MV-4-11 (cell line): ENCODE measurements at regions not wholly inside any gene's neighbourhood (a gene's known extent, or its start where the extent isn't known, plus 50 kb on each side); places are given as distances from the start of the nearest gene placed in this dataset.
"Not testable (repeated sequence)": the region's sequence is repeated elsewhere in the genome, so short reads cannot be mapped to it uniquely, and the experiment has no call there.

Experiments used
- DNase-seq: peaks from one replicate; lab custom pipeline; 2025; lab: John Stamatoyannopoulos, UW

DNA sequence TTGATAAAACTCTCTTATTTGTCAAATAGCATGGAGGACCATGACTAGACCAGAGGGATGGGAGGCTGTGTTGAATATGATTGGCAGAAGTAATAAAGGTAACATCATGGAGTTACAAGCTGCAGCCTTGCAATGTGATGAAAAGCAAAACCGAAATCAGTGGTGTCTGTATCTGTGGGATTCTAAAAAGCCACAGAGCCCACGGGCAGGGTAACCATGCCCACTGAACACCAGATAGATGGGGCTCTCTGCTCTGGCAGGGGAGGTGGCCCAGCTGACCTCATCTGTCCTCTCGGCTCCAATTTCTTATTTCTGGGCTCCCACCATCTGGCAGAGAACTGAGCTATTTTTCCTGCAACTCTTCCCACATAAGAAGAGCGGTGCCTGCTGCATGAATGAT, 1072.2 kb downstream of the GATA3 start:
- DNase-seq: no peak

DNA sequence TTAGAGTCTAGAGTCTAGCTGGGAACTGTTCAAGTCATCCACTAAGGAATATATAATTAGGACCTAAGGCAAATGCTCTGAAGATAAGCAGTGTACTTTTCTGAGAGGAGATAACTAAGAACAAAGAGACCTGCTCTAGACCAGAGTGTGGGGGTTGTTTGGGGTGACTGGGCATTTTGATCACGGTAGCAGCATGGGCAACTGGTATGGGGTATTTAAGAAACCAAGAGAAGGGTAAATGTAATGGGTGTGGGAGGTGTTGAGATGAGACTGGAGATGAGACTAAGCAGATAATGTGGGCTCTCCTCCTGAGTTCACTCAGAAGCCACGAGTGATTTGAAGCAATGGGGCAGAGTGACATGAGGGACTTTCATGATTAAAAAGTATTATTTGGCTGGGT, 1082.9 kb downstream of the GATA3 start:
- DNase-seq: no peak

DNA sequence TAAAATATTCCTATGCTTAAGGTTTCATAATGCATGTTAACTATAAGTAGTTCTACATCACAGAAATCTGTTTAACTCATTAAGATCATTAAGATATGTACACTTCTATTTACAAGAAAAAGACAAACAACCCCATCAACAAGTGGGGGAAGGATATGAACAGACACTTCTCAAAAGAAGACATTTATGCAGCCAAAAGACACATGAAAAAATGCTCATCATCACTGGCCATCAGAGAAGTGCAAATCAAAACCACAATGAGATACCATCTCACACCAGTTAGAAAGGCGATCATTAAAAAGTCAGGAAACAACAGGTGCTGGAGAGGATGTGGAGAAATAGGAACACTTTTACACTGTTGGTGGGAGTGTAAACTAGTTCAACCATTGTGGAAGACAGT, 1084.3 kb downstream of the GATA3 start:
- DNase-seq: not testable (repeated sequence)

DNA sequence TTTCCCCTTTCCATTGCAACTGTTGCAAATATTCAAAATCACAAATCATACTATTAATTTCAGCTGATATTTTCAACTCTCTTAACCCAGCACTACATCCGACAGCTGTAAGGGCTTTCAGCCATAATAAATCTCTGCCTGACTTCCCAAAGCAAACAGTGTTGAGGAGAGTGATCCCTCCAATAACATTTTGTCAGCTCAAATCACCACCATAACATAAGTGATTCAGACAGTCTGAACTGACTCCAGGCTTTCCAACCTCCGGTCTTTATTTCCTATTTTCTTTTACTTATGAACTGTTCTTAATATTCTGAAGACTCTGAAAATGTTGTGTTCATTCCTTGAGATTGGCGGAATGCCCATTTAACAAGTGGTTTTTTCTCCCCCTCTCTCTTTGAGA, 1085.9 kb downstream of the GATA3 start:
- DNase-seq: no peak

DNA sequence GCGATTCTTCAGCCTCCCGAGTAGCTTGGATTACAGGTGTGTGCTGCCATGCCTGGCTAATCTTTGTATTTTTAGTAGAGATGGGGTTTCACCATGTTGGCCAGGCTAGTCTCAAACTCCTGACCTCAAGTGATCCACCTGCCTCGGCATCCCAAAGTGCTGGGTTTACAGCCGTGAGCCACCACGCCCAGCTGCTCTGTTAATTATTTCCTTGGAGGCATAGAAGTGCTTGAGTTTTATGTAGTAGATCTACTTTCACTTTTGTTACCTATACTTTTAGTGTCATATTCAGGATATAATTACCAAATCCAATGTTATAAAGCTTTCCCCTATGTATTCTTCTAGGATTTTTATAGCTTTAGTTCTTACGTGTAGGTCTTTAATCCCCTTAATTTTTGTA, 1093.0 kb downstream of the GATA3 start:
- no peak for DNase-seq

DNA sequence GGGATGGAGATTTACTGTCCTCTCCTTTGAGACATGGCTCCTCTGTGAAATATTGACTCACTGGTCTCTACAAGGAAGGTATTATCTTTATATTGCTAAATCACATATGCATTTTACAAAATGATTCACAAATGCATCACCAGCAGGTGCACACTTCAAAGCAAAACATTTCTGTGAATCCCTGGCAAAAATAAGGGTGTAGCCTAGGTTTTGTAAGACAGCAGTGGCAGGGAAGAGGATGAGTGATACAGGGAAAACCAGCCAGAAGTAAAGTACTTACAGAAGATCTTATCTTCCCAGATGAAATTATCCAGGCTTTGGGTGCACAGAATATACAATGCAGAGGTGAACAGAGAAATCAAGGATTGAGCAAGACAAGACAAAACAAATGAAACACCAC, 1094.6 kb downstream of the GATA3 start:
- DNase-seq: no peak

DNA sequence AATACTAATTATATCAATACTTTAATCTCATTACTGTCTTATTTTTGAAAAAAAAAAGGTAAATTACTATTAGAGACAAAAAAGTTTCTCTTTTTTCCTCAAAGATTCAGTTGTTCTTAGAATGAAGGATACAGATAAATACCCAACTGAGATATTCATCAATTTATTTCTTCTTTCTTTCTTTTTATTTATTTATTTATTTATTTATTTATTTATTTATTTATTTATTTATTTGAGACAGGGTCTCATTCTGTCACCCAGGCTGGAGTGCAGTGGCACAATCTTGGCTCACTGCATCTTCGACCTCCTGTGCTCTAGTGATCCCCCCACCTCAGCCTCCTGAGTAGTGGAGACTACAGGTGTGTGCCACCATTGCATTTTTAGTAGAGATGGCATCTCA, 1098.6 kb downstream of the GATA3 start:
- DNase-seq: not testable (repeated sequence)

DNA sequence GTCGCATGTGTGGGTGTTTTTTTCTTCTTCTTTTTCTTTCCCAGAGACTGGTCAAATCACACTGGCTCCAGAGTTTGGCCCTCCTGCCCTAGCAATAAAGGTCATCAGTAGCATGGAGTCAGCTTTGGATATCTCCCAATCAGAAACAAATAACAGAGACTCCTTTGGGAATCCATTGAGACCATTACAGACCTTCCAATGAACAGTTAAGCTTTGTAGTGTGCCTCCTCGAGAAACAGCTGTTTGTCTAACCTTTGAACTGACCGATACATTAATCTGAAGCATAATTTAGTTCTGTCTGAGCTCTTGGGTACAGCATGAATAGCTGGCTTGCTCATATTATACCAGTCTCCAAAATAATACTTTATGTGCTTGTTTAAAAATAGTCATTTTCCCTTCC, 1103.2 kb downstream of the GATA3 start:
- DNase-seq: no peak

DNA sequence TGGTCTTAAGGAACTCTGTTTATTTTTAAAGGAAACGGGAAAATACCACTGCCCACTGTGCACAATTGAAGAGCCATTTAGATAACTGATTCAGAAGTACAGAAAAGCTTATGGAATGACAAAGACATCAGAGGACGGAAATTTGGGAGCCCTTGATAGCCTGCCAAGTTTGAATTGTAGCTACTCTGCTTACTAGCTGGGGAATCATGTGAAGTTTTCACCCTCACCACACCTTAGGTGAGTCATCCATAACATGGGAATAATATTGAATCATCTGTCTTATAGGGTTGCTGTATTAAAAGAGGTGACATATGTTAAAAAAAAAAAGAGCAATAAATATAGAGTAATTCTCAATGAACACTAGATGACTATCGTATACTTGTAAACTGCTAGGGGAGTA, 1104.2 kb downstream of the GATA3 start:
- DNase-seq: no peak

DNA sequence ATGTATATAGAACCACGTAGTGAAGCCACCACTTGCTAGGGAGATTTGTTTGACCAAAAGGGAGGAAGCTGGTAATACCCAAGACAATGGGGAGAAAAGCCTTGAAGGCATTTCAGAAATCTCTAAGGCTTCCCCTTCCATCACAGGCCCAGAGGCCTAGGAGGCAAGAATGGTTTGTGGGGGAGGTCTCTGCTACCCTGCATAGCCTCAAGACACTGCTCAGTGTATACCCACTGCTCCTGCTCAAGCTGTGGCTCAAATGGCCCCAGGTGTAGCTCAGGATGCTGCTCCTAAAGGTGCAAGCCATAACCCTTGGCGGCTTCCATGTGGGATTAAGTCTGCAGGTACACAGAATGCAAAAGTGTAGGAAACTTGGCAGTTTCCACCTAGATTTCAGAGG, 1105.8 kb downstream of the GATA3 start:
- no peak for DNase-seq

DNA sequence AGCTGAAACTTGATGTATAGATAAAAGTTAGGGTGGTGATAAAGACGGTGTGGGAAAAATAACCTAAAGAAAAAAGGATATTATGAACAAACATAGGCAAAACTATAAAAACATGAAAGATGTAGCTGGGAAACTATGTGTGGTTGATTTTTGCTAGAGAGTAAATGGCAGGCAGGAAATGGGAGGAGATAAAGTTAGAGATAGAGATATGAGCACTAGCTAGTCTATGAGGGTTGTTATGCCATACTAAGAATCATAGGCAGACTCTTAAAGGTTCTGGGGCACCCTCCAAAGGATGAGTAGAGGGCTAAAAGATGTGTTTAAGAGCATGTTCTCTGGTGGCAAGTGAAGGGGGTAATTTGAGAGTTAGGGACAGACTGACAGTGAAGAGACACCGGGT, 1109.2 kb downstream of the GATA3 start:
- no peak for DNase-seq

DNA sequence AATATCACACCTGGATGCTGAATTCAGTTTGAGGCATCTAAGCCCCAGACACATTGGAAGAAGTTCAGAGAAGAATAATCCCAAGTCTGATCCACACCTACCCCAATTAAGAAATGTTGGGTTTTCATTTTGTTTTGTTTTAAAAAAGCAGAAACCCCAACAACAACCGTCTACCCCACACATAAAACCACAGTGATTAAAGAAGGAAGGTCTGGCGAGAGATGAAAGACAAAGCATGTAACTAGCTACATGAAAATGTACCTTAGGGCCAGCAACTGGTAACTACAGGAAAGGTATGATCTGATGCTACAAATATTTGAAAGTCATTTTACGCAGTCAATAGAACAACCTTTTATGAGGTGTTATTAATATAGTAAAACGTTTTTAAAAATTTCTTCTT, 1112.3 kb downstream of the GATA3 start:
- no peak for DNase-seq

DNA sequence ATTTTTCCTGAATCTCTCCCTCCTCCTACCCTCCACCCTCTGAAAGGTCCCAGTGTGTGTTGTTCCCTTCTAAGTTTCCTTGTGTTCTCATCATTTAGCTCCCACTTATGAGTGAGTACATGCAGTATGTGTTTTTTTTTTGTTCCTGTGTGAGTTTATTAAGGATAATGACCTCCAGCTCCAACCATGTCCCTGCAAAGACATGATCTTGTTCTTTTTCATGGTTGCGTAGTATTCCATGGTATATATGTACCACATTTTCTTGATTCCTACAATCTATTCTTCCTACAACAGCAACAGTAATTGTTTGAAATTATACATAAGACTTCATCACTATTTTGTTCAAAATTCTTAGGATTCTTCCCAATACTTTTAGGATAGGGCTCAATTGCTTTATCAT, 1117.8 kb downstream of the GATA3 start:
- DNase-seq: no peak

DNA sequence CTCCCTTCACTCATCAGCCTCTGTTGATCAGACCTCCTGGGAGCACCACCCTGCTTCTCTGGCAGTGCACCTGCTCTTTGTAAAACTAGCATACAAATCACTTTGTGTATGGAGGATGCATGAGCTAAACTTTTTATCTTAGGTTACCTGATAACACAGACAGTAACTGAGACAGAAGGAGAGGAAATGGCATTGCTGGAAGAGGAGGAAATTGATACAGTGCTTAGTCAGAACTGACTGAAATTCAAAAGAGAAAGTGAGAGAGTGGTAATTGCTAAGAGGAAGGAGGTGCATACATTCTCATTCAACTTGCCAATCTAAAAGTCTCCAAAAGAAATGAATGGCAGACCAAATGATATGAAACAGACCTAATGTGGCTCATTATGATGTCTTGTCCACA, 1120.7 kb downstream of the GATA3 start:
- no peak for DNase-seq

DNA sequence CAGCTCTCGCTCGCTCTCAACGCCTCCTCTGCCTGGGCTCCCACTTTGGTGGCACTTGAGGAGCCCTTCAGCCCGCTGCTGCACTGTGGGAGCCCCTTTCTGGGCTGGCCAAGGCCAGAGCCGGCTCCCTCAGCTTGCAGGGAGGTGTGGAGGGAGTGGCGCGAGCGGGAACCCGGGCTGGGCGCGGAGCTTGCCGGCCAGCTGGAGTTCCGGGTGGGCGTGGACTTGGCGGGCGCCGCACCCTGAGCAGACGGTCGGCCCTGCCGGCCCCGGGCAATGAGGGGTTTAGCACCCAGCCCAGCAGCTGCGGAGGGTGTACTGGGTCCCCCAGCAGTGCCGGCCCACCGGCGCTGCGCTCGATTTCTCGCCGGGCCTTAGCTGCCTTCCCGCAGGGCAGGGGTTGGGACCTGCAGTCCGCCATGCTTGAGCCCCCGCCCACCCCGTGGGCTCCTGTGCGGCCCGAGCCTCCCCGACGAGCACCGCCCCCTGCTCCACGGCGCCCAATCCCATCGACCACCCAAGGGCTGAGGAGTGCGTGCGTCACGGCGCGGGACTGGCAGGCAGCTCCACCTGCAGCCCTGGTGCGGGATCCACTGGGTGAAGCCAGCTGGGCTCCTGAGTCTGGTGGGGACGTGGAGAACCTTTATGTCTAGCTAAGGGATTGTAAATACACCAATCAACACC, 1128.9 kb downstream of the GATA3 start:
- DNase-seq: not testable (repeated sequence)

DNA sequence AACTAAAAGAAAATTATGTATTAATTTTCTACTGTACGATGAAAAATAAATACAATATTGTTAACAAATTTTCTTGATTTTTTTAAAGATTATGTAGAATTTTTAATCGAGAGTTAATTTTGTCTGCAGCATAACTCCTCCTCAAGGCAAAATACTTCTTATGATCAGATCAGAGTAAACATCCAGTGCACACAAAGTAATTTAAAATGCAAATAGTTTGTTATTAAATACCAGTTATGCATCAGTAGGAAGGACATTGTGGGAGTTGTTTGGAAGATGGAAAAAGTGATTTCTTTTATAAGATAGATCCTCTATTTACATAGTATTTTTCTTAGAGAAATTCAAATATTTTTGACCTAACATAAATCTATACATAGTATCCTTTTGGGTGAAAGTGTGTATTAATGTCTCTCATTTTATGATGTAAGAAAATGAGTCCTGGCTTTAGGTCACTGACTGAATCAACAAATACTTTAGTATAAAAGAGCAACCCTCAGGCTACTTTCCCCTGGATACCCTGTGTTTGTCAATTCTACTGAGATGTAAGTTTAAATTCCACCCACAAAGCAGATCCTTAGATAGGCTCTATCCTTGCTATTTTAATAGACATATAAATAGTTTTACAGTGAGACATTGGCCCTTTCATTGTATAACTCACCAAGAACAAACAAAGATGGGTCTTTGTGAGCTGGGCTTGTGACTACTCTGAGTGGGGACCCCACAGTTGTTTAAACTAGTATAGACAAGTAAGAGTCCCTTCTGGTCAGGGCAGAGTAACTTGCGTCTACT, 1133.7 kb downstream of the GATA3 start:
- DNase-seq: no peak

DNA sequence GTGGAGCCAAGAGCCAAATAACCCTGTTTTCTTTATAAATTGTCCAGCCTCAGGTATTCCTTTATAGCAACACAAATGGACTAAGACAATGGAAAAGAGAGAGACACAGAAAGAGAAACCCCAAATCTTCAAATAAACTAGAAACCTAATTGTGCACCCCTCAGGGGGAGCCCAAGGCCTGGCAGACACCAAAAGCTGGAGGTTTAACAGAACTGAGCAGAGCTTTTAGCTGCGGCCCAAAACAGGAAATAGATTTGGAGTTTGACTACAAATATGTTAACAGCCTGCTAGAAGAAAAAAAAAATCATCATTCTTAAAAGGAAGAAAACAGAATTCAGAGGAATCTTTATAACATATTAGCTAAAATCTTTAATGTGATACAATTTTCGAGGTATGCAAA, 1135.0 kb downstream of the GATA3 start:
- no peak for DNase-seq

DNA sequence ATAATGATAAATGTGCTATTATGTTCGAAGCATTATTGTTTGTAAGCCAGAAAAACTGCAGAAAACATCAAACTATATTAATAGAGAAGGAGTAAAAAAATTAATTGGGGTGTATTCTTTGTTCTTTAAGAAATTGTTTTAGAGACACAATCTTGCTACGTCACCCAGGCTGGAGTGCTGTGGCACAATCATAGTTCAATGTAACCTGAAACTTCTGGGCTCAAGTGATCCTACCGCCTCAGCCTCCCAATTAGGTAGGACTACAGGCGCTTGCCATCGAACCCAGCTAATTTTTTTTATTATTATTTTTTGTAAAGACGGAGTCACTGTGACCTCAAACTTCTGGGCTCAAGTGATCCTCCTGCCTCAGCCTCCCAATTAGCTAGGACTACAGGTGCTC, 1138.6 kb downstream of the GATA3 start:
- no peak for DNase-seq

DNA sequence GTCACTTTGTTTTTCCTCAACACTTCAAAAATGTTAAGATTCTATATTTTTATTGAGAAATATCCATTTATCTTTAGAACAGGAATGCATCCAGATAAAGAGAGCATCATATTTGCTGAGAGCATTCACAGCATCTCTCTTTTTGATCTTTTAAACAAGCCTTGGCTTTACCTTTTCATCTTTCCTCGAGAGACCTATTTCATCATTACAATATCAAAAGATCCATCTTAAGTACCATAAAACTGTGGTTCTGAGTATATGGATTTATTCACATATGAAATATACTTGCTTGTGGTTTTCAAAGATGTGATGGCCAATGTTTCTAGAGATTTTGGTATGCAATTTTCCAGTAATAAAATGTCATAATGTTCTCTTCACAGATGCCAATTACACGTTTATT, 1140.9 kb downstream of the GATA3 start:
- no peak for DNase-seq

DNA sequence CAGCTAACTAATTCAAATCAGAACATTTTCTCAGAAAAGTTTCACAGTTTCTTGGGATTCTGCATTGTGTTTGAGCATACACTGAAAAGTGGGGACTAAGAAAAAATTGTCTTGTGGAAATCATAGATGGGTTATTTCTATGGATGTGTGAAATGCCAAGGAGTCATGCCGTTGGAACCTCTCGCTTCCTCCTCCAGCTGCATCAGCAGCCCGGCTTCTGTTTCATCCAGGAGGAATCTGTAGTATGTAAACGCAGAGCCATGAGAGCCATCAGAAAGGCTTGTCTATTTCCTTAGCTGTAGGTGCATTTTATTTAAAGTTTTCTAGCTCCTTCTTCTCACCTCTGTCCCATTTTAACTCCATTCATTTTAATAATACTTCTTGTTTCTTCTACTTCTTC, 1144.1 kb downstream of the GATA3 start:
- DNase-seq: no peak

DNA sequence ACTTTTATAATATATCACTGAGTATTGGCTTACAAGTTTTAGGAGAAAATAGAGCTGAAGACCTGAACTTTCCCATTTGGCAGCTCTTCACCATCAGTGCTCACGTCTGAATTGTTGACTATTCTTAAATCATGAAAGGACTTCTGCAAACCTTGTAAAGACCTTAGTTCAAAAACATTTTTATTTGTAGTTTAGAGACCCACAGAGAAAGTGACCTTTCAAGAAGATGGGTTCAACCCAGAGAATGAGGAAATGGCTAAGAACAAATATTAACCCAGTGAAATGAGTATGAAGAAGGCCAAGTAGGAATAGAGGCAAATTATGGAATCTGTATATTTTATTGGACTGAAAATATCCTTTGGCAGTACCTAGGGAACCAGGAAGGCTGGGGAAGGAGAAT, 1151.1 kb downstream of the GATA3 start:
- DNase-seq: no peak

DNA sequence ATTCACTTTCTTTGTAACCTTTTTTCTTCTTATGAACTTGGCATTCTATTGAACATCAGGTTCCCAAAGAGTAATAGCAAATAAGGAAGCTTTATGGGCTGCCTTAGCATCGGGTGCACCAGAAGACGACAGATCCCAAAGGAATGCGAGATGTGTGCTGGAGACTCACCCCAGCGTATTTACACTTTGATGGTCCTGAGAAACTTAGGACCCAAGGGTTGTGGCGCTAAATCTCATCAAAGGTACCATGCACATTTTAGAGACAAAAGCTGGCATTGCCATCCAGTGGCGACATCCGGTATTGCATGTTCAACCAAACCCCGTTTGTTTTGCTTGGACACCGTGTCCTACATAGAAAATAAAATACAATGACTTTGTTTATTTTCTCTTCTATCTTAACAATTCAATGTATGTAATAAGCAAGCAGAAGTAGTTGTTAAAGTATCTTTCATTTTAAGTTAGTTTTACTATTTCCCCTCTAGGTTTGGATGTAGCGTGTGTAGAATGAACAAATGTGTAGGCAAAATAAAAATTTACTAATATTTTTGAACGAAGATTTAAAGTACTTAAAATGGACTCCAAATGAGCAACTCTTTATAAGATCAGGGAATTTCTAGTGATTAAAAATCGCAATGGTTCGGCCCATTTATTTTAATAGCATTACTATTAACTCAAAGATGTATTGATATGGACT, 1154.8 kb downstream of the GATA3 start:
- DNase-seq: peak; percentile 19

DNA sequence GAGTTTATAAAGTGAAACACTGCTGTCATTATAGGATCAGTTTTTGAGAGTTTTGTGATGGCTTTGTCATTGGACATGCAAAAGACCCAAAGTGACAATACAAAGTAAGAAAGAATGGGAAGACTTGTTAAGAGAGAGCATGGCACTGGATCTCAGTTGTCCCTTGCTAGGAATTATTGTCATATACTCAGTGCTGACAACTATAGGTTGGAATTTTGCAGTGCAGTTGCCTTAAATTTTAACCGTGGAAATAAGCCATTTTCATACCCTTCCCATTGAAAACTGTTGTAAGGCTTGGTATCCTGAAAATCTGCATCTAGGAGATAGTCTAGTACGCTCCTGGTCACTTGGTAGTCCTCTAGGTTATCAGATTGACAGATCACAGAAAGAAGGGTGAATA, 1156.7 kb downstream of the GATA3 start:
- no peak for DNase-seq
